Vagina (tissue), 2 donors: ENCODE measurements at regions not wholly inside any gene's neighbourhood (a gene's known extent, or its start where the extent isn't known, plus 50 kb on each side); places are given as distances from the start of the nearest gene placed in this dataset.

Experiments
- POLR2A ChIP-seq, 2 donors: fragments of 450-650 bp; IDR thresholded peaks; one replicate each; pipeline ENCODE4 v1.6.1; 2017; ENCODE audit warnings: antibody characterized with exemption in 2 of 2, mild to moderate bottlenecking in 2 of 2, moderate library complexity in 2 of 2
- POLR2AphosphoS5 ChIP-seq, 2 donors: sonication (generic); formaldehyde crosslinking; IDR thresholded peaks; one replicate each; pipeline ENCODE4 v1.9.0; 2017; ENCODE audit warnings: antibody characterized with exemption in 2 of 2, mild to moderate bottlenecking in 2 of 2, low read depth in 1 of 2; ENCODE audit not compliant: insufficient read depth in 1 of 2
- TF ChIP-seq, protein P1 (sequence below), 3 experiments: fragments of 450-650 bp in 2 of 3; fragments of 200-600 bp in 1 of 3; sonication (generic) in 1 of 3; IDR thresholded peaks; one replicate each; pipeline ENCODE4 v1.5.1; 2017 to 2019; ENCODE audit warnings: antibody characterized with exemption in 3 of 3, mild to moderate bottlenecking in 2 of 3, moderate library complexity in 2 of 3

DNA sequence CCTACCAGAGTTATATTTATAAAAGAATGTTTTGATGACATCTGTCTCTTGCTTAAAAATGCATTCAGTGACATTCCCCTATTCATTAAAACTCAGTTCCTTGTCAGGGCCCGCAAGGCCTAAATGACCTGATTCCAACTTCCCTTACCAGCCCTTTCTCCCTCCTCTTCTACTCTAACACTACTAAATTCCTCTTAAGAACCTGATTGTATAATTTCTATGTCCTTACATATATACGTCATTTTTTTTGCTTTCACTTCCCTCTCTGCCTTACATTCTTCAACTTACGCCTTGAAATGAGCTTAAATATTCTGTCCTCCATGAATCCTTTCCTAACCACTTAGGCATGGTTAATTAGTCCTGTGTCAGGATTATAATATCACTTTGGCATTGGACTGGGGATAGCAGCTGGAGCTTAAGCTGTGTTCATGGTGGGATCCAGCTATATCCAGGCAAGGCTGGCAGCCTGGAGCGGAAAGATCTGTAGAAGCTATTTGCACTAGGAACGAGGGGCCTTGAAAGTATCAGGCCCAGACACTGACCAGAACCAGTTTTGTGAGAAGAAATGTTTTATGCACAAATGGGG lies 360.2 kb upstream of the PTBP2 start:
- TF ChIP-seq, protein P1, sequence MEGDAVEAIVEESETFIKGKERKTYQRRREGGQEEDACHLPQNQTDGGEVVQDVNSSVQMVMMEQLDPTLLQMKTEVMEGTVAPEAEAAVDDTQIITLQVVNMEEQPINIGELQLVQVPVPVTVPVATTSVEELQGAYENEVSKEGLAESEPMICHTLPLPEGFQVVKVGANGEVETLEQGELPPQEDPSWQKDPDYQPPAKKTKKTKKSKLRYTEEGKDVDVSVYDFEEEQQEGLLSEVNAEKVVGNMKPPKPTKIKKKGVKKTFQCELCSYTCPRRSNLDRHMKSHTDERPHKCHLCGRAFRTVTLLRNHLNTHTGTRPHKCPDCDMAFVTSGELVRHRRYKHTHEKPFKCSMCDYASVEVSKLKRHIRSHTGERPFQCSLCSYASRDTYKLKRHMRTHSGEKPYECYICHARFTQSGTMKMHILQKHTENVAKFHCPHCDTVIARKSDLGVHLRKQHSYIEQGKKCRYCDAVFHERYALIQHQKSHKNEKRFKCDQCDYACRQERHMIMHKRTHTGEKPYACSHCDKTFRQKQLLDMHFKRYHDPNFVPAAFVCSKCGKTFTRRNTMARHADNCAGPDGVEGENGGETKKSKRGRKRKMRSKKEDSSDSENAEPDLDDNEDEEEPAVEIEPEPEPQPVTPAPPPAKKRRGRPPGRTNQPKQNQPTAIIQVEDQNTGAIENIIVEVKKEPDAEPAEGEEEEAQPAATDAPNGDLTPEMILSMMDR (IDR thresholded peaks at IDR 0.05) = no peak
- TF ChIP-seq POLR2AphosphoS5 (IDR thresholded peaks at IDR 0.05; ENCODE audit: insufficient read depth in 1 of 2, low read depth in 1 of 2) (no peak), POLR2A (IDR thresholded peaks at IDR 0.05) (no peak)
